Amygdala (tissue), 56 donors: ENCODE measurements at regions not wholly inside any gene's neighbourhood (a gene's known extent, or its start where the extent isn't known, plus 50 kb on each side); places are given as distances from the start of the nearest gene placed in this dataset.
"Not testable (repeated sequence)": the region's sequence is repeated elsewhere in the genome, so short reads cannot be mapped to it uniquely, and the experiment has no call there.

Experiments
- DNase-seq, 56 donors: peaks; one replicate each; lab custom pipeline; 2025; lab: John Stamatoyannopoulos, UW

DNA sequence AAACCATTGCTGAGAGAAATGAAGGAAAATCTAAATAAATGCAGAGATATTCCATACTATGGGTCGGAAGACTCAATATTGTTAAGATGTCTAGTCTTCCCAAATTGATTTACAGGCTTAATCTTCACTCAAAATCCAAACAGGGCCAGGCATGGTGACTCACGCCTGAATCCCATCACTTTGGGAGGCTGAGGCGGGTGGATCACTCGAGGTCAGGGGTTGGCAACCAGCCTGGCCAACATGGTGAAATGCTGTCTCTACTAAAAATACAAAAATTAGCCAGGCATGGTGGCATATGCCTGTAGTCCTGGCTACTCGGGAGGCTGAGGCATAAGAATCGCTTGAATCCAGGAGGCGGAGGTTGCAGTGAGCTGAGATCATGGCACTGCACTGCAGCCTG is 94.1 kb upstream of the RPH3A start:
- DNase-seq: not testable (repeated sequence)

GRCh38 chr12:112705037-112705632 is 86.4 kb upstream of the RPH3A start:
- DNase-seq: no peak

DNA sequence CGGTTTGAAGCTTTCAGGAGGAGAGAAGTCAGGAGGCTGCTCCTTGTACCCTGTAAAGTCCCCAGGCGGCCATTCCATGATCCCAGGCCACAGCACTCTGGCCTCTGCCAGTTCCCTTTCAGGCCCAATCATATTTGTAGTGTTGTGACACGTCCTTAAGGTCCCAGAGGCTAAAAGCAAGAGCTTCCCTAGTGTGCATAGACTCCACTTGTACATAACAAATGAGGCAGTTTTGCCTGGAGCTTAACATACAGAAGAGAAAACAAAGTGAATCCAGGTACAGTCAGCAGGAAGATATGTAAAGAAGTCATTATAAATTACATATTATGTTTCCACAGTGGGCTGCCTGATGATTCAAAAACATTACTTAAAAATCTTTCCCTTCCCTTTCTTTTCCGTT is 81.1 kb upstream of the RPH3A start:
- no peak for DNase-seq

- DNase-seq: no peak
Measured at GRCh38 chr12:112711026-112711425, 80.5 kb upstream of the RPH3A start.

- DNase-seq: no peak
Measured at GRCh38 chr12:112711507-112711906, 80.0 kb upstream of the RPH3A start.

DNA sequence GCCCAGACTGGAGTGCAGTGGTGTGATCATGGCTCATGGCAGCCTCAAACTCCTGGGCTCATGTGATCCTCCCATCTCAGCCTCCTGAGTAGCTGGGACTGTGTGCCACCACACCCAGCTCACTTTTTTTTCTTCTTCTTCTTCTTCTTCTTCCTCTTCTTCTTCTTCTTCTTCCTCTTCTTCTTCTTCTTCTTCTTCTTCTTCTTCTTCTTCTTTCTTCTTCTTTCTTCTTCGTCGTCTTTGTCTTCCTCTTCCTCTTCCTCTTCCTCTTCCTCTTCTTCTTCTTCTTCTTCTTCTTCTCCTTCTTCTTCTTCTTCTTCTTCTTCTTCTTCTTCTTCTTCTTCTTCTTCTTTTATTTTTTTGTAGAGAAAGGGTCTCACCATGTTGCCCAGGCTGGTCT is 78.8 kb upstream of the RPH3A start:
- DNase-seq: not testable (repeated sequence)

- DNase-seq: no peak
Measured at GRCh38 chr12:112713471-112713870, 78.1 kb upstream of the RPH3A start.

DNA sequence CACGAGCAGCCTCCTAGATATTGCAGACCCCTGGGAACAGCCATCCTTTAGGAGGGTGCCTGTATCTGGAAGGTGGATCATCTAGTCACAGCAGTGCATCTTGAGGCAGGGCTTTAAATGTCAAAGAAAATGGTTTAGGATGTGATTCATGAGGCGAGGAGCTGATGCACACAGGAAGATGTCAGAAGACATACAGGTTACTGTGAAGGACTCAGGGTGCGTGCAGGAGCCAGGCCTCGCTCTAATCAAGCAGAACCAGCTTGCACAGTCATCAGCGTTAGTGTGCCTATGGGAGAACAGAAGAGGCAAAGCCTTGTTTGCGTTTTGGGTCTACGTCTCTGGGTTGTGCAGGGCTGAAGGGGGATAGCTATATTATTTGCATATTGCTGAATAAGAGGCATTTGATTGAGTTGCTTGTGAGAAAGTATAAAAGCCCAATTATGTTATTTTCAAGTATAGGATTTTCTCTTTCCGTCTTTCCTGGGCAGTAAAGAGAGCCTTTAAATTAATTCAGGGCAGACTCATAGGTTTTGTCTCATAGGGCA is 77.3 kb upstream of the RPH3A start:
- DNase-seq: no peak

GRCh38 chr12:112716099-112717093 is 75.2 kb upstream of the RPH3A start:
- DNase-seq: peak in 21 of 56 donors; percentile 0 to 56 (median 4)

DNA sequence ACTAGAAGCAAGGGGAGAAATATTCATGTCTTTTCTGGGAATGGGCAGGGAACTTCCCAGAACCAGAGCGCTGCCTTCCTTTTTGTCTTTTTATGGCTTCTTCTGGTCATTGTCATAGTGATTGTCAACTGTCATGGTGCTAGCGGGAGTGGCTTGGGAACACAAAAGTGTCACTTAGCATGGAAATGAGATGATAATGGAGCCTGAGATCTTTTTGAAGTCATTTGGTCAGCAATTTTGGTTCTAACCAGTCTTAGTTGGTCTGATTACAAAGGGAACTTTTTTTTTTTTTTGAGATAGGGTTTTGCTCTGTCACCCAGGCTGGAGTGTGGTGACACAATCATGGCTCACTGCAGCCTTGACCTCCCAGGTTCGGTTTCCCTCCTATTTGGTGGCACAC is 62.7 kb upstream of the RPH3A start:
- DNase-seq: no peak

- no peak for DNase-seq
Measured at GRCh38 chr12:112734859-112735695, 56.5 kb upstream of the RPH3A start.

DNA sequence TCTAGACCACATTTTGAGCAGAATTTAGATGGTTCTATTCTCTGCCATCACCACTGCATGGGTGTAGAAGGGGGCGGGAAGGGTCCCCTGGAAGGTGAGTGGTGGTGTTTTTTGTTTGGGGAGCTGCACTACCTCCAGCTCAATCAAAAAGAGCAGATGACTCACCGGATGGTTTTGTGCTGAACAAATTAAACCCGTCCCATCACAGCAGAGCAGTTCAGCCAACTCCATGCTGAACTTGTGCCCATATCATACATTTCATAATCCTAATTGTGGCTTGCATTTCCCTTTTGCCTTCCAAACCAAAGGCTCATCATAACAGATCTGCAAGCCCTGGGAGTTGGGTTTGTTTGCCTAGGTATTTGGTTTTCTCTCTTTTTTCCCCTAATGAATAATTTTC is 53.0 kb upstream of the RPH3A start:
- DNase-seq: no peak

- no peak for DNase-seq
Measured at GRCh38 chr12:112740387-112740934, 51.1 kb upstream of the RPH3A start.

DNA sequence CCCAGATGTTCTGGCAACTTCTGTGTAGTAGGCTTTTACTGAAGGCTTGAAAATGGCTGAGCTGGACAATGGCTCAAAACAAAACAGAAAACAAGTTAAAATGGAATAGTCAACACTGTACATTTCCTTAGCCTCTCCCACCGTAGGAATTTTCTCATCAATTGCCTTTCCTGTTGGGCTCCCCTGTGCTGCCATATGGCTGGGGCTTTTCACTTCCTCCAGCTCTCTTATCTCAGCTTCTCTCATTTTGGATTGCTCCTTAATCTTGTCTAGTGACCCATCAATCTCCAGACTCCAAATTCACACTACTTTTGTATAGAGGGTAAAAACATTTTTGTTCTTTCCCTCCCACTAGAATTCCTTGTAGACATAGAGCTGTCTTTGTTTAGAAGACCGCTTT is 50.4 kb upstream of the RPH3A start:
- no peak for DNase-seq
